22Rv1 (cell line): ENCODE measurements at regions not wholly inside any gene's neighbourhood (a gene's known extent, or its start where the extent isn't known, plus 50 kb on each side); places are given as distances from the start of the nearest gene placed in this dataset.

ENCODE experiments used
- ZFX ChIP-seq: fragments of 450-650 bp; IDR thresholded peaks from 2 replicates; pipeline ENCODE4 v1.6.1; 2017; ENCODE audit warnings: antibody characterized with exemption, borderline replicate concordance
- TF ChIP-seq, protein P1 (sequence below): fragments of 450-650 bp; IDR thresholded peaks from 2 replicates; pipeline ENCODE4 v1.5.1; 2017; ENCODE audit warnings: mild to moderate bottlenecking

DNA sequence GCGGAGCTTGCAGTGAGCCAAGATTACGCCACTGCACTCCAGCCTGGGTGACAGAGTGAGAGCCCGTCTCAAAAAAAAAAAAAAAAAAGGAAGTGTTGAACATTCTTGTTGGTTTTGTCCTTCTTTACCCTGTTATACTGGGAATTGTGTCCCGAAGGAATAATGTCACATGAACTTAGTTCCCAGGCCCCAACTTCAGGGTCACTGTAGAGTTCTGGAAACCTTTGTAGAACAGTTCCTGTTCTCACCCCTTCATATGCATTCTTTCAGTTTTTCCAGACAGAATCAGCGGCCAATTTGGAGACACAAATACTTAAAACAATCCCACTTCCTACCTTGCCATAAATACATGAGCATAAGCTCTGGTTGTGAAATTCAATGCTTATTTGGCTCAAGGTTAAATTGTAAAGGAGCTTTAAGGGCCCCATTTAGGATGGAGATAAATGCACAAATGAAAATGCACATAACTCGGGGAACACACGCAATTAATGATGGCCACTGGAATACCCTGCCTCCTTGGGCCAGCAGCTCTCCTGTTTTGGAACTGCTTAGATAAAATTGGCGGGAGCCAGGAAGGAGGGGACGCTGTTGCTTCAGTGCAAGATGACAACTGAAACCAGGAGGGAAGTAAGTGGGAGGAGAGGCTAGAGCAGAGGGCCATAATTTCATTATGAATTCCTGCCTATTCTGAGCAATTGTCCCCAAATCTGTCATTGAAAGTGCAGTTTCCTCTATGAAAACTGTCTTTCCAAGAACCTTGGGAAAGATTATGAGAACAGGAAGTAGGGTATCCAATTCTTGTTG is 153.7 kb downstream of the FGF1 start:
- TF ChIP-seq, protein P1, sequence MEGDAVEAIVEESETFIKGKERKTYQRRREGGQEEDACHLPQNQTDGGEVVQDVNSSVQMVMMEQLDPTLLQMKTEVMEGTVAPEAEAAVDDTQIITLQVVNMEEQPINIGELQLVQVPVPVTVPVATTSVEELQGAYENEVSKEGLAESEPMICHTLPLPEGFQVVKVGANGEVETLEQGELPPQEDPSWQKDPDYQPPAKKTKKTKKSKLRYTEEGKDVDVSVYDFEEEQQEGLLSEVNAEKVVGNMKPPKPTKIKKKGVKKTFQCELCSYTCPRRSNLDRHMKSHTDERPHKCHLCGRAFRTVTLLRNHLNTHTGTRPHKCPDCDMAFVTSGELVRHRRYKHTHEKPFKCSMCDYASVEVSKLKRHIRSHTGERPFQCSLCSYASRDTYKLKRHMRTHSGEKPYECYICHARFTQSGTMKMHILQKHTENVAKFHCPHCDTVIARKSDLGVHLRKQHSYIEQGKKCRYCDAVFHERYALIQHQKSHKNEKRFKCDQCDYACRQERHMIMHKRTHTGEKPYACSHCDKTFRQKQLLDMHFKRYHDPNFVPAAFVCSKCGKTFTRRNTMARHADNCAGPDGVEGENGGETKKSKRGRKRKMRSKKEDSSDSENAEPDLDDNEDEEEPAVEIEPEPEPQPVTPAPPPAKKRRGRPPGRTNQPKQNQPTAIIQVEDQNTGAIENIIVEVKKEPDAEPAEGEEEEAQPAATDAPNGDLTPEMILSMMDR = no peak
- no peak for TF ChIP-seq ZFX
